RPMI7951 (cell line): ENCODE measurements at regions not wholly inside any gene's neighbourhood (a gene's known extent, or its start where the extent isn't known, plus 50 kb on each side); places are given as distances from the start of the nearest gene placed in this dataset.
"Not testable (repeated sequence)": the region's sequence is repeated elsewhere in the genome, so short reads cannot be mapped to it uniquely, and the experiment has no call there.

ENCODE experiments used
- DNase-seq: peaks from one replicate; pipeline ENCODE4 v3.0.0-alpha.2; 2012; ENCODE audit warnings: low read depth

DNA sequence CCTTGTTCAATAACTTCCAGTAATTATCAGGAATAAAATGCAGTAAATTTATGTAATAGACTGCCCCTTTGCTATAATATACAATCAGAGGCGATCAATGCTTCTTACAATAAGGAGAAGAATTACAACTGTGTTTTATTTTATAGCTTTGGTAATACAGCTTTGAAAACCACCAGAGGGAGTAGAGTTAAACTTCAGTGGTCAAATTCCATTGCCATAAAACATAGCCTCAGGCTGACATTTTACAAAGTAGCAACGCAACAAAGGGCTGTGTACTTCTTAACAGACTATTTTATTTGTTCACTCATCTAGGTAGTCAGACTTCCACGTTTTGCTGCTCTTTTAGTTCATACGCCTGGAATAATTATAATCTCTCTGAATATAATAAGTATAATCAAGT lies 58.5 kb downstream of the TEX13C start:
- no peak for DNase-seq

DNA sequence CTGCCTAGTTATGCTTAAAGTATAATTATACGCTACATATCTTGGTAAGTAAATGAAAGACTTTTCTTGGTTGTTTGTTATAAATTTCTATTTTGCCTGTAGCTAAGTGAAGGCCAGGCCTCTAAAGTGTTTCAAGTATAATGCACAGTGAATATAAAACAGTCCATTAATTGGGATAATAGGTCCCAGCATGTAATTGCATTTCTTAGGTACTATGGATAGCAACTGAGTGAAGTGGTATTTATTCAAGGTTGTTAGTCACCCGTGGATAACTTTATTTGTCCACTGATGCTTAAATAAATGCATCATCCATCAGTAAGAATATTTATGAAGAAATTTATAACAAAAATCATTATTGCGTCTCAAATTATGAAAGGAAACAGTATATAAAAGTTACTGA lies 59.1 kb downstream of the TEX13C start:
- no peak for DNase-seq

DNA sequence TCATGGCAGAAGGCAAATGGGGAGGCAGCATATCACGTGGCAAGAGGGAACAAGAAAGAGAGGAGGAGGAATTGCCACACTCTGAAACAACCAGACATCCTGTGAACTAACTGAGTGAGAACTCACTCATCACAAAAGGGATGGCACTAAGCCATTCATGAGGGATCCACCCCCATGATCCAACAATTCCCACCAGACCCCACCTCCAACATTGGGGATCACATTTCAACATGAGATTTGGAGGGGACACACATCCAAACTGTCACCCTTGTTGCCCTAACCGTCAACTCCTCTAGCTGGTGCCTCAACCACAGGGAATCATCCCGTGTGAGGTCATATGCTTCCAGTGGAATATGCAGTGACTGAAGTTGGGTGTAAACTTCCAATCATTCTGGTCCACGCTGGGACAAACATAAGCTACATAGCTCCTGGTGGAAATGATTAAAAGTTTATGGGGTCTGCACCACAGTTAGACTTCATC lies 62.5 kb downstream of the TEX13C start:
- no peak for DNase-seq

DNA sequence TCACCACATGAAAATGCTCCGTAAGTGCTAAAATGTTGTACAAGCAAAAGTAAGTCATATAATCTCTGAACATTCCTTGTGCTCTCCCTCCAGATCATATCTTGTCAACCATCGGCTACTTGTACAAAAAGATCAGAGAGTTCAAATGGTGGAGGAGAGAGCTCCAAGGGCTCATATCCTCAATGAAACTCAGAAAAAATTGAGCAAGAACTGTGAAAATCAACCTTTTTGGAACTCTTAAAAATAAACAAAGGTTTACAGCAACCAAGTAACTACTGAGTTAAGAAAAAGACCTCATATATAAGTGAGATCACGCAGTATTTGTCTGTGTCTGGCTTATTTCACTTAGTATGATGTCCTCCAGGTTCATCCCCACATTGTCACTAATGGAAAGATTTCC lies 63.2 kb downstream of the TEX13C start:
- no peak for DNase-seq

DNA sequence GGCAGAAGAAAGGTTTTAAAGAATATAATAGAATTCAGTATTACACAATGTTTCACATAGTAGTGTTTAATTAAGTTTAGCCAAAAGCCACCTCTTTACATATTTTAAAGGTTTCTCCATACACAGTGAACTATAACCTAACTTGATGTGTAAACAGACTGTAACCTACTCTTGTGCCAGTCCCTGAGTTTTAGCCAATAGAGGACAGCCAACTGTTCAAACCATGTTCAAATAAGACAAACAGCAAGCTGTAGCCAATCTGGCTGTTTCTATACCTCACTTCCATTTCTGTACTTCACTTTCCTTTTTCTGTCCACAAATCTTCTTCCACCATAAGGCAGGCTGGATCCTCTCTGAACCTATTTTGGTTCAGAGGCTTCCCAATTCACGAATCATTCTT lies 65.2 kb downstream of the TEX13C start:
- no peak for DNase-seq

DNA sequence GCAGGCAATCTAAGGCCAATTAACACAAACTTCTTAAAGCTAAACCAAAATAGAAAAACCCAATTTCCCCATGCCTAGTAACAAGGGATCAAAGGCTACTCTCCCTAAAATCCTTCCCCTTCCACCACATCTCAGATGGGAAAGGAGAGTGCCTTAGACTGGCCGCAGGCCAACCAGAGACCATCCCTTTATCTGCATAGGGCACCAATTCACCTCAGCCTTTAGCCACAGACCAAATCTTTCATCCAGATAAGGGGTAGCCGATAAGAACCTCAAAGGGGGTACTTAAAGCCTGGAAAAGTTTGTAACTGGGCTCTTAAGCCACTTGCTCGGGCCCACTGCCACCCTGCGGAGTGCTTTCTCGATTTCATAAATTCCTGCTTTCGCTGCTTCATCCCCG lies 68.3 kb downstream of the TEX13C start:
- DNase-seq, result no peak

DNA sequence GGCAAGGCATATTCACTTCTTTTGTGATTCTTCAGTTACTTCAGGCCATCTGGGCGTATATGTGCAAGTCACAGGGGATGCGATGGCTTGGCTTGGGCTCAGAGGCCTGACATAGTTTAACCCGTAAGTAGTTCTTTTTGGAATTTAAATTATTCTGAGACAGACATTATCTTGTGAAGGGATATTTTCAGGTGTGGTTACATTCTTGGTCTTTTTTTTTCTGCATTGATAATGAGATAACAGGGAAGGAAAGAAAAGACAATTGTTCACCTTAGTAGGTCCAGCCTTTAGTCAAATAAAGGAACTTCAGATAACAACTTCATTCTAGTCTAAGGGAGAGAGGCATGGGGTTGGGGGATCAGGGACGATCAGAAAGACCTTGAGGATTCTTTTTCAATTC lies 74.8 kb downstream of the TEX13C start:
- DNase-seq, result no peak

DNA sequence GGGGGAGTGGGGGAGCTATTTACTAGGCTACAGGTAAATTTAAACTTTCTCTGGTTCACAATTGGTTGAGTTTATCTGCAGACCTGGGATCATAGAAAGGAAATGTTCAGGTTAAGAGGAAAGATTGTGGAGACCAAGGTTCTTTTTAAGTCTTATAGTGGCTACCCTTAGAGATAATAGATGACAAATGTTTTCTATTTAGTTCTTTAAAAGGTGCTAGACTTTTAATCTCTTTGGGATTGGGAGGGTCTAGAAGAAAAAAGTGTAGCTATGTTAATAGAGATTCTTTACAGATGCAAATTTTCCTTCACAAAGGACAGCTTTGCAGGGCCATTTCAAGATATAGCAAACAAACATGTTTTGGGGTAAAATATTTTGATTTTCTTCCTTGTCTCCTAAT lies 76.0 kb downstream of the TEX13C start:
- no peak for DNase-seq

DNA sequence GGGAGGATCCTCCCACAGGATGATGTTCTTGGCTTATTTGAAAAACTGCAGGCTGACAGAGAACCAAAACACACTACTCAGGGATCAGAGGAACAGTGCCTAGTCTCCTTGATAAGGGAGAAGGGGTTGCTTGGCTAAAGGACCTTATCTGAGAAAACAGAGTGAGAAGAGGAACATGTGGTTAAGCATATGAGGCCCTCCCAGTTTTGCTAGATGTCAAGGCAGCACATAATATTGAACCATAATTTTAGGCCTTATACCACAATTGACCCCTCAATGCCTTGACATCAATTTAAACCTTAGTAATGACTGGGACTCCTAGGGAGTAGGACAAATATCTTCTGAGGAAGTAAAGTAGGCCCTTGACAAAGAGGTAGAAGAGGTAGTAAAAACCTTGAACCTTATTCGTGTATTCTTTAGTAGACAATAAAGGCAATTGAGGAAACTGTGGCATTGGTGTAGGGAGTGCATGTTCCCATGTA lies 79.3 kb downstream of the TEX13C start:
- no peak for DNase-seq

DNA sequence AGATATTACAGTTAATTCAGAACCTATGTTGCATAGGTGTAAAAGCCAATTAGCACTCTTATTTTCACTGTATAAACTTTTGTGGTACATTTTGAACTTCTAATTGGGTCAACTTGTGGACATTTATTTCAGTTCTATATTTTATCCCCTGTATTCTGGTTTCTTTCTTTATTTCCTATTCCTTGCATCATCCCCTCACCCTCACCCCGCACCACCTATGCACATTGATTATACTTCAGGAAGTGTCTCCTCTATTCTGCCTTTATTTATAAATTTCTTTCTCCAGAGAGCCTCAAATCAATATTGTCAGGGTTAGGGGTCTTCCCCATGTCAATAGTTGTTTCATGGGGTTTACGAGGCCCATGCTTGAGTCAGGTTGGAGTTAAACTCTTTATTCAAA lies 83.1 kb downstream of the TEX13C start:
- DNase-seq, result no peak

DNA sequence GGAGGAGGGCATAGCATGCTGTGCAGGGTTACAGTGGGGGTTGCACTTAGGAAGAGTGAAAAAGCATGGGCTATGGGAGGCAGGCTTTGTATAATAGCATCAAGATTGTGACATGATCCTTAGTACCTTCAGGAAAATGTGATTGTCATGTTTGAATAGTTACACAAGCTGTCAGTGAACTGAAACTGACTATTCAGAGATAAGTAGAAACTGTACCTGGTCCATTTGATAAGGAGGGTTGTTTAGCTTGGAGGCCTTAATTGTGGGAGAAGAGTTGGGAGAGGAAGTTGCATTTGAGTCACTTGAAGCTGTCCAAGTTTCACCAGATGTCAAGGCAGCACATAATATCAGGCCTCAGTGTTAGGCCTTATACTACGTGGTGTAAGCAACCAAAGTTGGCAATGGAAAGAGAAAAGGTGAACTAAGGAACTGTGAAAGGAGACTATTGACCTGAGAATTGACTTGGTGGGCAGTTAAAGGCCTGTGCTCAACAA lies 85.0 kb downstream of the TEX13C start:
- no peak for DNase-seq

DNA sequence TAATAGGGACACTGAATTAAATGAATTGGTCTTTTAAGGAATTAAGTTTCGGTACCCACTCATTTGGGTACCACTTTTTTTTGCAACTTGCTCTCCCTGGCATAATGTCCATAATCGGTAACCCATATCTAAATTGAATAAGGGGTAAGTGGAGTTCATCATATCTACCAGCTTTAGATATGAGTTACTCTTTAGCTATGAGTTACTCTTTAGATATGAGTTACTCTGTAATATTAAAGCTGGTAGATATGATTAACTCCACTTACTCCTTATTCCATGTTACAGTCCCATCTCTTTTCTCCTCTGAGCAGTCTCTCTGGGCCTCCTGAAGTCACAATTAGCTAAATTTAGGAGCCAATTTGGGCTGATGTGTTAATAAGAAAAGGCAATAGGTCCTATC lies 85.7 kb downstream of the TEX13C start:
- no peak for DNase-seq

DNA sequence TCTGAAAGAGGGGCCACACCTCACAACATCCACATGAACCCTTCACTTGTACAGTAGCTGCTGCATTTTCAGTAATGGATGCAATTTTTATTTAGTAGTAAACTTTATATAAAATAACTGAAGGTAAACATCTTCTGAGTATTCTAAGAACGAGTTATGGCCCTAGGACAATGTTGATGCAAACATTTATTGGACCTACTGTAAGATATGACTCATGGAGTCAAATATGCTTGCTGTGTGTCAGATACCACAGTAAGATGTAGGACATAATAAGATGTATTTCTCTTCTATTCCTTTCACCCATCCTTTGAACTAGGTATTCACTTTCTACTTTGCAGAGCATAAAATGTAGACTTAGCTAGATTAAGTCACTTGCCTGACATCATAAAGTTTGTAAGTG lies 87.6 kb downstream of the TEX13C start:
- no peak for DNase-seq

DNA sequence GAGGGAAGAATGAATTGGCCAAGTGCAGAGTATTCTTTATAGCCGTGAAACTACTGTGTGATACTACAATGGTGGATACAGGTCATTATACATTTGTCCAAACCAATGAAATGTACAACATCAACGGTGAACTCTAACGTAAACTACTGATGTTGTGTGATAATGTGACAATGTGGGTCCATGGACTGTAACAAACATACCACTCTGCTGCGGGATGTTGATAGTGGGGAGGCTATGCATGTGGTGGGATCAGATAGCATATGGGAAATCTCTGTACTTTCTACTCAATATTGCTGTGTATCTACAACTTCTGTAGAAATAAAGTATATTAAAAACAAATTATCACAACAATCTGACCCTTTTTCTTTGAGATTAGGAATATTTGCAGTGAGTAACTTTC lies 101.1 kb downstream of the TEX13C start:
- no peak for DNase-seq

DNA sequence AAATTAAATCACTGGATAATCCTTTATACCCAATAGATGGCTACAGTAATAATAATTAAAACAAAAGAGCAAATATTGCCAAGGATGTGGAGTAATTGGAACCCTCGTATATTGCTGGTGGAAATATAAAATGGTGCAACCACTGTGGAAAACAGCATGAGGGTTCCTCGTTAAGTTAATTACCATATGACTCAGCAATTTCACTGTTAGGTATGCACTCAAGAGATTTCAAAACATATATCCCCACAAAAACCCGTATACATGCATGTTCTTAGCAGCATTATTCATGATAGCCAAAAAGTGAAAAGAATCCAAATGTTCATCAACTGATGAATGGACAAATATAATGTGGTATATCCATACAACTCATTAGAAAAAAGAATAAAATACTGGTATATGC lies 103.3 kb downstream of the TEX13C start:
- DNase-seq, result no peak

DNA sequence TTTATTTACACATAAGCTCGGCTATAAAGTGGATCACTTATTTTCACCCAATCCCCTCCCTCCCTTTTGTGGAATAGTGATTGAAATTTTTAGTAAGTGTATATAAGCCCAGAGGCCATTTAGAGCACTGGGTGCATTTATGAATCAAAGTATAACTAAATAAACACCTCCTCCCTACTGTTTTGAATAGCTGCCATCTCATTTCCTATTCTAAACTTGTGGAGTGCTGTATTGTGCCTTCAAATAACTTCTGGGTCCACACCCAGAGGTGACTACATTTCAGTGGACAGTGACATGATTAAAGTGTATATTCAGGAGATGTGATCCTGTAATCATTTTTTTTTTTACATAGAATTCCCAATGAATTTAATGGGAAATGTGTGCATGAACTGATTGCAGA lies 104.9 kb downstream of the TEX13C start:
- no peak for DNase-seq

DNA sequence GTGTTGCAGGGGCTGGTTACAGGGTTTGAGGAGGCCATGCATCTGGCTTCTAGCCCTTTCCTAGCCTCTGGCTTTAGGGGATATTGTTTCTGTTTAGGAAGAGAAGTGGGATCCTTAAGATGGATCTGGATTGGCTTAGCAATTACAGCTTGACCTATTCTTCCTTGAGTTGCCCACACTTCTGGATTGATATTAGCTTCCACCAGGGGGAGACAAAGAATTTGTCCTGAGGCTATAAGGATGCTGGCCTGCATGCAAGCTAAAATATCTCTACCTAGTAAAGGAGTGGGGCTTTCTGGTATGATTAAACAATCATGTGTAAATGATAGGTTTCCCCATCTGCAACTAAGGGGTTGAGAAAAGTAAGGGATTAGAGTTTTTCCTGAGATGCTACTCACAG lies 117.2 kb downstream of the TEX13C start:
- no peak for DNase-seq

DNA sequence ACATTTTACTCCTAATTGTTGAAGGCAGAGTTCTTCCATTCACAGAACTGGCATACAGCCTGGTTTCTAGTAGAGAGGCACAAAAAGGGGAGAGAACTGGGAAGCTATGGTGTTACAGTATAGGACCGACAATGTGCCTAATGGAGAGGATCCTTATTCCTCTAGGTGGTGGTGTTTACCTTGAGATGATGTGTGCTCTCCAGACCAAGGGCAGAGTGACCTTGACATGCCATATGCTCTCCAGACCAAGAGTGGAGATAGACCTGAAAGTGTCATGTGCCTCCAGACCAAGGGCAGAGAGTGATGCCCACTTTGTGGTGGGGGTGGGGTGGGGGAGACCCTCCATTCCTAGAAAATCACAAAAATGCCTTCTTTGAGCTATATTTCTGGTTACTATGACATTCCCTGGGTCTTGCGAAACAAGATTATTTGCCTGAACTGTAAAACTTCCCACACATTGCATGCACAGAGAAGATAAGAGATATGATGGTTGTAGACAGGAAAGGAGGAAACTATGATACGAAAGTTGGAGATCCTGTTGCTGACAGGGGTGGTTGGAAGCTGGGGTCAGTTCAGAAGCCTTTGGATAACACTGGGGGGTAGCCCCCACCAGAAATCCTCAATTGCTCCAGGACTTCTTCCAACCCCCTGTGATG lies 119.7 kb downstream of the TEX13C start:
- DNase-seq, result no peak

DNA sequence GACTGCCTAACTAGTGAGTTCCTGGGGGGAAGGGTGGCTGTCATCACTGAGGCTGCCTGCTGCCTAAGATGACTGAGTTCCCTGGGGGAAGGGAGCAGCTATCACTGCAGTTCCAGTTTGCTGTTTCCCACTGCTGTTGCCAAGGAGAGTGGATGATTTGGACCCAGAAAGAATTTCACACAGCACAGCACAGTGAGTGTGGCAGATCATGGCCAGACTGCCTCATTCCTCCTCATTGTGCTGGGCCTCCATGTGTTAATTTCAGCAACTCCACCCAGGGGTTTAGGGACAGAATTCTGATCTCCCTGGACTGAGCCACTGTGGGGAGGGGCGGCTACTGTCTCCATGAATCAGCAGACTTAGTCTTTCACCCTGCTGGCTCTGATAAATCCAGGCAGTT lies 125.0 kb downstream of the TEX13C start:
- DNase-seq, result no peak

DNA sequence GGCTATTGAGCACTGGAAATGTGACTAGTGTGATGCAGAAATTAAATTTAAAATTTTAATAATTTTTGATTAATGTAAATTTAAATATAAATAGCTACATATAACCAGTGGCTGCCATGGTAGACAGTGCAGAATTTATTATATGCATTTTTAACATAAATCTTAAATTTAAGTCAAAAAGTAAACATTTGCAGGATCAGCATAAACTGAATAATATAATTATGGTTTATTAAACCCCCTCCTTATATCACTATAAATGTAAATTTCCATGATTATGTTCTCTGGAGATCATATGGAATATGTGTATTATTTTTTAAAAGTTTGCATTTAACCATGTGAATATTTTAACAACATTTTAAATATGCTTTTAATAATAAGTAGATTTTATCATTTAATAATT lies 155.8 kb downstream of the TEX13C start:
- no peak for DNase-seq

DNA sequence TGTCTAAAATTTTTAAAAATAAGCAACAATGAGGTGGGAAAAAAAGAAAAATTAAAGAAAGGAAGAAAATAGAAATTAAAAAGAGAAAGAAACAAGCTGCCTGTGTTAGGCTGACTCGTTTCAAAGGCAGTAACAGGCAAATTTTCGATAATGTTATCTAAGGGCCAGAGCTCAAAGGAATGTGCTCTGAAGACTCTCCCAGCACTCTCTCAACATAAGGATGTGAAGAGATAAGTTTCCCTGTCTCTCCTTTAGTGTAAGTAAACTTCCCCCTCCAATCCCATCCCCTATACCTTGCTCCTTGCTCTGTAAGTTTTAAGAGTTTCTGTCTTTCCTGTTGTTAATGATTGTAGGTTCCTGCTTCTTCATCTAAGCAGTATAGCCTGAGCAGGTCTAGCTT lies 172.8 kb downstream of the TEX13C start:
- DNase-seq, result no peak

DNA sequence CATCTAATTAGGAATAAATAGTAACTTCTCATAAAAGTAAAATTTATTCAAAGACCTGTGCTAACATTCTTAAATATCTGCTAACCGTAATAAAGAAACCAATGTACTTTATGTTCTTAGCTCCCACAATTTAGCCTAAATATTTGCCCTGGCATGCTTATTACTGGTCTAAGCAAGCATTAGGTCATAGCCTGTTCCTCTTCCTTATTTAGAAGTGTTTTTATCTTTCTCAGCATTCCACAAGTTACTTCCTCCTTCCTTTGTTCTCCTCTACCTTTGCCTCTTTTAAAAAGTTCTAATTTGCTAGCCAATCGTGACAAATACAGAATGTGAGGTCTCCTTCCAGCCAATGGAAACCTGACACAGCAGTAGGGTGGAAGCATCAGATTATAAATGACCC lies 173.3 kb downstream of the TEX13C start:
- DNase-seq, result not testable (repeated sequence)

DNA sequence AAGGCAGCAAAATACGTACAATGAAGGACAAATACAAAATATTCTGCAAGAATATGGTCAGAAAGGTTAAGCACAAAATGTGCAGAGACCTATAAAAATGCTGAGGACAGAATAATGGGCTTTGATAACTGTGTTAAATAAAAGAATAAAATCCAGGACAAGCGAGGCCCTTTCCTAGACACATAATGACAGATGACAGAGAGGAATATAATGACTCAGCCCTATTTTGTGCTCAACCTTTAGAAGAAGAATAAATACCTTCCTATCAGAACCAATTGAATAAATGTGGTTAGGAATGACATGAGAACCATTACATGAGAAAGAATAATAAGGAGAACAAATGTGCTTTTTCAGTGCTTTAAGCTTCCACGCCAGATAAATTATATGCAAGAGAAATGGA lies 178.0 kb downstream of the TEX13C start:
- no peak for DNase-seq

DNA sequence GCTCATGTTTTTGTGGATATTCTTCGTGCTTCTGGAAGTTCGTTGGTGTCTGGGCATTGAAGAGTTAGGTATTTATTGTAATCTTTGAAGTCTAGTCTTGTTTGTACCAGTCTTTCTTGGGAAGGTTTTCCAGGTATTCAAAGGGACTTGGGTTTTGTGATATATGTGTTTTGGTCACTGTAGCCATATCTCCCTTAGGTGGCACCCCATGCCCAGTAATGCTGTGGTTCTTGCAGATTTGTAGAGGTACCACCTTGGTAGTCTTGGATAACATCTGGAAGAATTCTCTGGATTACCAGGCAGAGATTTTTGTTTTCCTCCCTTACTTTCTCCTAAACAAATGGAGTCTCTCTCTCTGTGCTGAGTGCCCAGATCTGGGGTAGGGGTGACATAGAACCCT lies 184.1 kb downstream of the TEX13C start:
- DNase-seq, result no peak
